Heart left ventricle (tissue), 16 donors: ENCODE measurements at regions not wholly inside any gene's neighbourhood (a gene's known extent, or its start where the extent isn't known, plus 50 kb on each side); places are given as distances from the start of the nearest gene placed in this dataset.
A peak's percentile ranks its signal among the peaks of the same experiment; 100 is the strongest.

ENCODE experiments used
- ATAC-seq, 4 donors: fragments of 200-7000 bp; cut with Tn5 transposase; one replicate each; pipeline ENCODE4 v1.9.1; 2020 to 2022; ENCODE audit warnings: moderate library complexity in 4 of 4, mild to moderate bottlenecking in 3 of 4, moderate number of reproducible peaks in 1 of 4
- DNase-seq, 5 donors: peaks; one replicate each; pipeline ENCODE4 v3.0.0-alpha.2; 2020
- H3K27ac ChIP-seq, 12 donors: fragments of 200-600 bp; sonication (generic) in 4 of 12; one replicate each; pipeline versions ENCODE4 v1.5.0 to v1.8.0; 2016 to 2022; ENCODE audit warnings: mild to moderate bottlenecking in 2 of 12
- H3K27me3 ChIP-seq, 9 donors: fragments of 200-600 bp; sonication (generic) in 2 of 9; one replicate each; pipeline versions ENCODE4 v1.5.1 to v1.8.0; 2016 to 2022; ENCODE audit warnings: mild to moderate bottlenecking in 3 of 9
- H3K36me3 ChIP-seq, 9 donors: fragments of 200-600 bp; sonication (generic) in 2 of 9; one replicate each; pipeline versions ENCODE4 v1.5.0 to v1.8.0; 2018 to 2022; ENCODE audit warnings: mild to moderate bottlenecking in 2 of 9
- H3K4me1 ChIP-seq, 12 donors: fragments of 200-600 bp; sonication (generic) in 4 of 12; one replicate each; pipeline versions ENCODE4 v1.5.0 to v1.8.0; 2016 to 2022; ENCODE audit warnings: mild to moderate bottlenecking in 3 of 12
- H3K4me3 ChIP-seq, 12 donors: fragments of 200-600 bp; sonication (generic) in 4 of 12; one replicate each; pipeline versions ENCODE4 v1.5.0 to v1.8.0; 2017 to 2022; ENCODE audit warnings: mild to moderate bottlenecking in 9 of 12, moderate library complexity in 4 of 12
- H3K9me3 ChIP-seq, 12 donors: fragments of 200-600 bp; sonication (generic) in 4 of 12; one replicate each; pipeline versions ENCODE4 v1.5.0 to v1.8.0; 2016 to 2022; ENCODE audit warnings: mild to moderate bottlenecking in 1 of 12
- POLR2A ChIP-seq, 2 donors: fragments of 450-650 bp; IDR thresholded peaks; one replicate each; pipeline ENCODE4 v1.6.1; 2017; ENCODE audit warnings: antibody characterized with exemption in 2 of 2, mild to moderate bottlenecking in 2 of 2, moderate library complexity in 2 of 2
- WGBS, 4 donors: extraction: QIAGEN DNeasy Blood & Tissue Kit in 2 of 4; methylation state at CpG; one replicate each; pipeline versions ENCODE4 v1.1.5 to v1.1.7; 2013 to 2018; 5-methylcytosine and 5-hydroxymethylcytosine counted together
- intact Hi-C, 10 donors: fragments of 100-400 bp; cut with DNase I; formaldehyde crosslinking; loops; one replicate each; pipeline versions ENCODE4 v1.11.1 to v1.14.2; 2022
- TF ChIP-seq, protein P1 (sequence below), 12 donors: fragments of 200-600 bp; sonication (generic) in 4 of 12; IDR thresholded peaks; one replicate each; pipeline versions ENCODE4 v1.5.0 to v1.8.0; 2018 to 2022; ENCODE audit warnings: antibody characterized with exemption in 12 of 12, mild to moderate bottlenecking in 5 of 12
- donor health status: ischemic (EF 13 %, LVEDD 7.1; RV severe dilation, severe dysfunction).
- donor health status: healthy with polysubstance abuse.
- donor health status: DM: no; HTN: yes; CAD: no.
- donor health status: DM: no; HTN: no; CAD: no.
- donor health status: ischemic (EF 25% LVEDD 6.9; RV normal size, moderate dysfunction).
- donor health status: ischemic (EF 25% LVEDD 5.7; RV mildly dilated, moderate dysfunction).
- donor health status: healthy.
- donor health status: DM: yes; HTN: yes; CAD: no.
- donor health status: ischemic (EF 35%, LVEDD 5.7; RV mildly dilated, moderate dysfunction).
- donor health status: nonischemic (EF 11% LVEDD 7.7; RV severe dilation, severe dysfunction).
- donor health status: DM: yes; HTN: yes; CAD: no.
- donor health status: PGD.
- donor health status: ischemic (EF 29% LVEDD 5.4; RV normal size, mild dysfunction).
- donor health status: nonischemic (EF 23%, LVEDD 6.1; RV moderate dilation, normal function).

DNA sequence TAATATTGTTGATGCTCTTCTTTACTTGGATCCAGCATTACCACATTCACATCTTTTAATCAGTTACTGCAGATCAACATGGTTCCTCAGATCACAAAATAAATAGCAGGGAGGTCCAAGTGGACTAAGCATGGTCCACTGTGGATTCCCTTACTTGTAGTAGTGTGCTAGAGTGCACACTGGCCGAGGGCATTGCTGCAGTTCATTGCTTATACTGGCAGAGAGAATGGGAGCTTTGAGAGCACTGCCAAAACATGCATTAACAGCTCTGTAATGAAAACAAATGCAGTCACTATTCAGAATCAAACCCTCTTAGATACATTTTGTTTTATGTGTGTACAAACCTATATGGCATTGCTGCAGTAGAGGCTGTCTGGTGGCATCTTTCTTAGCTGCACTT lies 471.5 kb downstream of the CD109 start:
- H3K27ac ChIP-seq: peak overlapping the region in 1 of 12 donors; percentile 16
- TF ChIP-seq POLR2A (IDR thresholded peaks at IDR 0.05): no peak
- TF ChIP-seq, protein P1, sequence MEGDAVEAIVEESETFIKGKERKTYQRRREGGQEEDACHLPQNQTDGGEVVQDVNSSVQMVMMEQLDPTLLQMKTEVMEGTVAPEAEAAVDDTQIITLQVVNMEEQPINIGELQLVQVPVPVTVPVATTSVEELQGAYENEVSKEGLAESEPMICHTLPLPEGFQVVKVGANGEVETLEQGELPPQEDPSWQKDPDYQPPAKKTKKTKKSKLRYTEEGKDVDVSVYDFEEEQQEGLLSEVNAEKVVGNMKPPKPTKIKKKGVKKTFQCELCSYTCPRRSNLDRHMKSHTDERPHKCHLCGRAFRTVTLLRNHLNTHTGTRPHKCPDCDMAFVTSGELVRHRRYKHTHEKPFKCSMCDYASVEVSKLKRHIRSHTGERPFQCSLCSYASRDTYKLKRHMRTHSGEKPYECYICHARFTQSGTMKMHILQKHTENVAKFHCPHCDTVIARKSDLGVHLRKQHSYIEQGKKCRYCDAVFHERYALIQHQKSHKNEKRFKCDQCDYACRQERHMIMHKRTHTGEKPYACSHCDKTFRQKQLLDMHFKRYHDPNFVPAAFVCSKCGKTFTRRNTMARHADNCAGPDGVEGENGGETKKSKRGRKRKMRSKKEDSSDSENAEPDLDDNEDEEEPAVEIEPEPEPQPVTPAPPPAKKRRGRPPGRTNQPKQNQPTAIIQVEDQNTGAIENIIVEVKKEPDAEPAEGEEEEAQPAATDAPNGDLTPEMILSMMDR (IDR thresholded peaks at IDR 0.05): no peak
- no peaks in the 10 kb centered on the region for H3K36me3 ChIP-seq
- intact Hi-C loops: no loop called here
- no peaks in the 10 kb centered on the region for H3K27me3 ChIP-seq
- ATAC-seq: no peak
- WGBS, 4 donors: 21 to 44% (median 36%) methylated on average over 1 of the region's 1 CpG
- H3K4me1 ChIP-seq: peaks cover 0 to 9% (median 0%) of the 10 kb centered on the region in 12 donors
- DNase-seq: no peak
- no peak overlapping the region for H3K4me3 ChIP-seq
- no peaks in the 10 kb centered on the region for H3K9me3 ChIP-seq

DNA sequence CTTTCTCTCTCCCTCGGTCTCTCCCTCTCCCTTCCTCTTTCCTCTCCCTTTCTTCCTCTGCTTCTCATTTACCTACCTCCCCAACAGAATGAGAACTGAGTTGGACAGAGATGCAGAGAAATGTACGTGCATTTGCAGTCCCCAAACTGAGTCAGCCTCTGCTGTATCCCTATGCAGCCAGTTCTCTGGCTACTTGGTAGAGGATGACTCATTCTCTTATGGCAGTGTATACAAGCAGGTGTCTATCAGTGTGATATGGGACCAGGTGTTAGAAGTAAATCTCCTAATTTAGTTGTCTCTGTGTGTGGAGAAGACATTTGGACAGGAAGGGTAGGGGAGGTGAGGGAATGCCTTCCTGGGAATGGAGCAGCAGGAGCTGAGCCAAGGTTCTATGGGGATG lies 470.8 kb downstream of the CD109 start:
- Histone ChIP-seq H3K27ac (no peak overlapping the region), H3K9me3 (no peaks in the 10 kb centered on the region), H3K27me3 (no peaks in the 10 kb centered on the region), H3K36me3 (no peaks in the 10 kb centered on the region), H3K4me1 (peaks cover 0 to 9% (median 0%) of the 10 kb centered on the region in 12 donors), H3K4me3 (no peak overlapping the region)
- intact Hi-C loops: no loop called here
- 33 to 51% (median 48%) methylated on average over 2 of the region's 2 CpGs for WGBS, 4 donors
- DNase-seq (no peak), ATAC-seq (no peak)
- TF ChIP-seq, protein P1 (IDR thresholded peaks at IDR 0.05): no peak
- TF ChIP-seq POLR2A (IDR thresholded peaks at IDR 0.05): no peak

DNA sequence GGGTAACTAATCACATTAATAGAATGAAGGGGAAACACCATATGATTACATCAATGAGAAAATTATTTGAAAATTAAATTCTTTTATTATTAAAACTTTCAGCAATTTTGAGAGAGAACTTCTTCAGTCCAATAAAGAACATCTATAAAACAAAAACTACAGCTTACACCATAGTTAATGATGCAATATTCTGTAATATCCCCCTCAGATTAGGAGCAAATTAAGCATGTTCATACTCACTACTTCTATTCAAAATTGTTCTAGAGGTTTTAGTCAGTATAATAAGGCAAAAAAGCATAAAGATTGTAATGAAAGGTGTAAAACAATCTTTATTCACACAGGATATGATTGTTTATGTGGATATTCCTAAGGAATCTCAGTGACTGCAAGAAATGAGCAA lies 465.4 kb downstream of the CD109 start:
- intact Hi-C loops: no loop called here
- peaks cover 0 to 7% (median 0%) of the 10 kb centered on the region in 12 donors for H3K9me3 ChIP-seq

DNA sequence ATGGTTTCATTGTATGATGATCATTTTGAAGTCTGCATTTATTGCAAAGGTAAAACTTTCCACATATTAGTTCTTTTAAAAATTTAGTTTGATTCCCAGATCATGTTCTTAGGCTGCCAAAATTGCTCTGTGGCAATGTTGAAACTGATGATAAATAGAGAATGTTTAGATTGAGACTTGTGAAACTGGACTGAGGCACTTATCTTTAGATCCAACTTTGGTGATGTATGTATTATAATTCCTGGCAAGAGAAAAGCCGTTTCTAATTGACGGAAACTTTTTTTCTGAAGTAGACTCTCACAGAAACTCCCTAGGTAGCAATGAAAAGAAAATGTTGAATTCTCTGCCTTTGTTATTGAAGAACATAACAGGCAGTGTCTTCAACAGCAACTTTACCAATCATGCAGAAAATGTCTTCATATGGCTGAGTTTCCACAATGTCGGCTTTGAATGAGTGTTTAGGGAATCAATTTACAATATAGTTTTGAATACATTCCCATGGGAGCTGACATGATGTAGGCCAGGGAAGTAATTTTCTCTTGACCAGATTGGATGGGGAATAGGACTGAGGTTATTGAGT lies 456.2 kb downstream of the CD109 start:
- WGBS, 4 donors: 72 to 89% (median 83%) methylated on average over 3 of the region's 3 CpGs
- H3K27ac ChIP-seq: no peak overlapping the region
- H3K27me3 ChIP-seq: no peaks in the 10 kb centered on the region
- no peaks in the 10 kb centered on the region for H3K4me1 ChIP-seq
- intact Hi-C loops: no loop called here
- no peaks in the 10 kb centered on the region for H3K36me3 ChIP-seq
- H3K4me3 ChIP-seq: no peak overlapping the region
- no peak for DNase-seq
- no peak for TF ChIP-seq POLR2A (IDR thresholded peaks at IDR 0.05)
- TF ChIP-seq, protein P1 (IDR thresholded peaks at IDR 0.05): no peak
- no peak for ATAC-seq
- no peaks in the 10 kb centered on the region for H3K9me3 ChIP-seq

More for the DNA sequence above, 465.4 kb downstream of the CD109 start:
- ATAC-seq (no peak), DNase-seq (no peak)
- H3K27ac ChIP-seq: no peak overlapping the region
- H3K4me1 ChIP-seq: no peaks in the 10 kb centered on the region
- H3K27me3 ChIP-seq: no peaks in the 10 kb centered on the region
- TF ChIP-seq POLR2A (IDR thresholded peaks at IDR 0.05): no peak
- TF ChIP-seq, protein P1 (IDR thresholded peaks at IDR 0.05): no peak
- no peak overlapping the region for H3K4me3 ChIP-seq
- H3K36me3 ChIP-seq: no peaks in the 10 kb centered on the region
